ACHN (cell line): ENCODE measurements at regions not wholly inside any gene's neighbourhood (a gene's known extent, or its start where the extent isn't known, plus 50 kb on each side); places are given as distances from the start of the nearest gene placed in this dataset.

Experiments used
- DNase-seq: peaks from one replicate; pipeline ENCODE4 v3.0.0-alpha.2; 2015
- in situ Hi-C: cut with HindIII; loops from 2 replicates; pipeline ENCODE4 v1.10.0; 2017; ENCODE audit warnings: low sequenced_read_pairs, low pct_ligation_motif_present, low pct_unique_long_range_greater_than_20kb

- in situ Hi-C loops: no loop called here
- DNase-seq: no peak
Measured at GRCh38 chr1:213828867-213829266, 158.9 kb upstream of the PROX1 start.

DNA sequence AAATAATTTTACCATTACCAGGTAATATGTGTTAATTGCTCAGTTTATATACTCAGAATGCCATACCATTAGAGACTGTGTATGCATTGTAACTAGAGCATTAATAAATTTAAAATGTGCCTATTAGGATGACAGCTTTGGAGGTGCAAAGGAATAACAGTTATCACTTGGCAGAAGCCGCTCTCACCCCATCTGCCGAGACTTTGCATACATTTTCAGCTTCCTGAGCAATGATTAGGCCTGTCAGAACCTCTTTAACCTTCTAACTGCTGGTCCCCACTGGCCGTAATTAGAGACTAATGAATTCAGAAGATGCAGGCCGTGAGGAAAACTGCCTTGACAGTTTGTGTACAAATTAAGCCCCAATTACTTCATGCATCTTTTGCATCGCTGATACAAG is 158.0 kb upstream of the PROX1 start:
- in situ Hi-C loops: no loop called here
- DNase-seq: no peak

DNA sequence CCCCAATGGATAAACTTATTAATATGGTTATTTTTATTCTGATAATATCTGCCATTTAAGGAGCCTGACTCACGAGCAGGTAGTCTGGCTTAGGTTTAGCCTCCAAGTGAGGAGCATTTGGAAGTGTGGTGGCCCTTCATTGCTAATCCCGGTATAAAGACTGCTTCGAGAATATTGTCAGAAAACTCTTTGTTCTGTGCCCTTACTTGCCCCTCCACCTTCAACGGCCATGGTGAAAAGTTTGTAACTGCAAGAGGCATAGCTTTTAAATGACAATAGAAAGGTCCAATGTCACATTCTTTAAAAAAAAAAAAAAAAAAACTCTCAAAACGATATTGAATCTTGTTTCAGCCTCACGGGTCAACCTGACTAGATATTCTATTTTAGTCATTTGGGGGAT is 157.4 kb upstream of the PROX1 start:
- in situ Hi-C loops: no loop called here
- no peak for DNase-seq

- in situ Hi-C loops: no loop called here
- DNase-seq: no peak
Measured at GRCh38 chr1:213840575-213840974, 147.2 kb upstream of the PROX1 start.

- DNase-seq: no peak
- in situ Hi-C loops: no loop called here
Measured at GRCh38 chr1:213844632-213845031, 143.1 kb upstream of the PROX1 start.

DNA sequence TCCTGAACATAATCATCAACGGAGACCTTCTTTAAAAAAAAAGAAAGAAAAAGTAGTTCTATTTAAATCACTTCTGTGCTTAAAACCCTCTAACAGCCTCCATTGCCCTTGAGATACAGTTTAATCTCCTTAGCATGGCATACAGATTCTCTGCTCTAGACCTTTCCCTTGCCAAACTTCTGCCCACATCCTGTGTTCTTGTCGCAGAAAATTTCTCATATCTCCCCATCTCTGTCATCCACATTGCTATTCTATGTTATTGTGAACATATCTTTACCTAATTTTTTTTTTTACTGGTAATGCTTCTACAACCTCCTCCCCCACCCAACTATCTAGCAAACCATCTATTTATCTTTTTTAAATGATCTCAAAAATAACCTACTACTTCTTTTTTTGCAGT is 135.7 kb upstream of the PROX1 start:
- in situ Hi-C loops: no loop called here
- DNase-seq: no peak

DNA sequence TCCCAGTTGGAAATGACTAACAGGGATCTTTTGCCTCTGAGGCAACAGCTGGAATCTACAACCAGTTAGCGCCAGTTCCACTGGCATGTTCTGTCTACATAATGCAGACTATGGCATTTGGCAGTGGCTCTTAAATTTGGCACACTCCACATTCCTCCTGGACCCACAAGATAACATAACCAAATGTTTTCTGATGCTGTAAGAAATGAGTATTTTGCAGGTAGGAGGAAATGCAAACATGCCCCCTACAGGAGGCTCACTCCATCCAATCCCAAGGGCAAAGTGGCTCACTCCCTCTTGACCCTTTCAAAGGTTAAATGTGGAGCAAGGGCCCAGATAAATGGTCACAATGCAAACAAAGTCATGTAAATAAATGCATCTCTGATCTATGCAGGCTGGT is 129.2 kb upstream of the PROX1 start:
- no peak for DNase-seq
- in situ Hi-C loops: no loop called here

- in situ Hi-C loops: no loop called here
- DNase-seq: no peak
Measured at GRCh38 chr1:213861841-213862240, 125.9 kb upstream of the PROX1 start.

- in situ Hi-C loops: no loop called here
- DNase-seq: no peak
Measured at GRCh38 chr1:213864091-213864490, 123.7 kb upstream of the PROX1 start.

- DNase-seq: no peak
- in situ Hi-C loops: no loop called here
Measured at GRCh38 chr1:213868482-213868881, 119.3 kb upstream of the PROX1 start.

- in situ Hi-C loops: no loop called here
- DNase-seq: no peak
Measured at GRCh38 chr1:213871179-213871578, 116.6 kb upstream of the PROX1 start.

GRCh38 chr1:213874789-213875188 is 113.0 kb upstream of the PROX1 start:
- in situ Hi-C loops: no loop called here
- DNase-seq: no peak

- no peak for DNase-seq
- in situ Hi-C loops: no loop called here
Measured at GRCh38 chr1:213876531-213876930, 111.2 kb upstream of the PROX1 start.

- DNase-seq: no peak
- in situ Hi-C loops: no loop called here
Measured at GRCh38 chr1:213883618-213884017, 104.2 kb upstream of the PROX1 start.

DNA sequence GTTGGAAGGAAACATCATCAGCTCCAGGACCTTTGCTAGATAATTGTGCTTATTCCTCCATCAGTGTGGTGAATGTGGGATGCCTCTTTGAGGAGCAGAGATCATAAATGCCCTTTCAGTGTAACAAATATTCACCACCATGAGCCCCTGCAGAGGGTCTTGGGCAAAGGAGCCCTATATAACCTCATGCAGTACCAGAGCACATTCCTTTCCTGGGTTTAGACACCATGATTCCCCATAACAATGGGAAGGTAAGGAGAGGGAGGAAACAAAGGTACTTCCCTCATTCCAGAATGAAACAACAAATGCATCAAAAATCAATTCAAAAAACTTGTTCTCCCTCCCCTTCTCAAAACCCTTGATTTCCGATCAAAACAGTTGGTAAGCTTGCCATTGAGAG is 103.4 kb upstream of the PROX1 start:
- in situ Hi-C loops: no loop called here
- no peak for DNase-seq

DNA sequence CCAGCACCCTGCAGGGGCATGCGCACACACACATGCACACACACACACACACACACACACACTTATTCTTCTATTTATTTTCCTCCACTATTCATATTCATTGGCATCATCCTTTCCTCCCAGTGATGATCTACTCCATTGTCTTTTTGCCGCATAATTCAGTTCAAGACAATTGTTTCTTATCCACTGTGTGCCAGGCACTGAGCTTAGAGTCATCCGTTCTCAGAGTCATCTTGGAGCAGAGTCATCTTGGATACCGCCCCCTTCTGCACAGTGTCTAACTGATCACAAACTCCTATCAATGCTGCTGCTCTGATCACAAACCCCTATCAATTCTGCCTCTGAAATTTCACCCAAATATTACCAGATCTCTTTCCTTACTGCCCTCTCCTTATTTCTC is 102.8 kb upstream of the PROX1 start:
- in situ Hi-C loops: no loop called here

GRCh38 chr1:213887842-213888241 is 99.9 kb upstream of the PROX1 start:
- in situ Hi-C loops: no loop called here
- no peak for DNase-seq

More for the DNA sequence above, 102.8 kb upstream of the PROX1 start:
- DNase-seq: no peak

DNA sequence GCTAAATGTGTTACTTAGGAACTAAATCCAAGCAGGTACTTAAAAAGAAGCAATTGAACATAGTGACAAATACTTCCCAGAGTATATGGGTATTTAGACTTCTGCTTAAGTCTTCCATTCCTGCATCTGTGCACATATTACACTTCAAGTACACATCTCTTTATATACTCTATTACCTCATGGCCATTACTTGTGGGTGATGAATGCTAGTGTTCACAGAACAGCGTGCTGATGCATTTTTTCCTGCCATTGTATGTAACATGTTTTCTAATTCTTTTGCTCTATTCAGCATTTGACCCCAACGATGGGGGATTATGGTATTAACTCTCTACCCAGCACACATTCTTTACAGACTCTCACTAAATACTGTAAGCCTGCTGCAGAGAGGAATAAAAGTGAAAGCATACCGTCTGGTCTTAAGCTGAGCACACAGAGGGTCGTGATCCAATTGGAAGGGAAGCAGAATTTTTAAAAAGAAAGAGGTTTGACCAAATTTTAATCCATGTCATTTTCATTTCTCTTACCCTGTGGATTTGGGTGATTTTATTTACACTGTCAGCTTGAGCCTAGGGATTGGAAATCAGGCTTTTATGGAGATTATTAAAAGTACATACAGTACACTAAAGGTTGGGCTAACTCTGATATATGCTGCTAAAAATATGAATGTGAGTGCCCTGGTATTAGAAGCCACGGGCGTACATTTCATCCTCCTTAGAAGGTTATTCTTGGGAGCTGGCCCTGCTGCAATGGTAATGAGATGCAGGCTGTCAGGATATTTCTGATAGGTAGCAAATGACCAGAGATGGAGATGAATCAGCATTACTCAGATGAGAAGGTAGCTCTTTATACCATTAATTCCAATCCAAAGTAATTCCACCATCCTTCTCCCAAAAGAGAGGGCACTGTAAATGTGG is 95.5 kb upstream of the PROX1 start:
- DNase-seq: no peak
- in situ Hi-C loops: no loop called here

DNA sequence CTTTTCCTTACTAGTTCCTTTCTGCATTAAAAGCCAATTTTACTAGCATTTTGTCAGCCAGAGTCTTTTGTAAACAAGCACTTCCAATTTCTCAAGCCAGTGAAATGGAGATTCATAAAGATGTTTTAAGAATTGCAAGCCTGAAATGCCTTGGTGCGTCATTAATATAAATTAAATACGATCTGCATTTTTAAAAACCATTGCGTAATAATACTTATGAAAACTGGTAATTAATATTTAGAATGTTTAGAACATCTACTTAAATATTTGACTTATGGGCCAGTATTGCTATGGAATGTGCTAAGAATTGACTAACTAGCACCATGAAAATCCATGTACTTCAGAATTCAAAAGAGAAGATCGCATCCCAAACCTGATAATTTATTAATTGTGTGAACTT is 89.1 kb upstream of the PROX1 start:
- no peak for DNase-seq
- in situ Hi-C loops: no loop called here

DNA sequence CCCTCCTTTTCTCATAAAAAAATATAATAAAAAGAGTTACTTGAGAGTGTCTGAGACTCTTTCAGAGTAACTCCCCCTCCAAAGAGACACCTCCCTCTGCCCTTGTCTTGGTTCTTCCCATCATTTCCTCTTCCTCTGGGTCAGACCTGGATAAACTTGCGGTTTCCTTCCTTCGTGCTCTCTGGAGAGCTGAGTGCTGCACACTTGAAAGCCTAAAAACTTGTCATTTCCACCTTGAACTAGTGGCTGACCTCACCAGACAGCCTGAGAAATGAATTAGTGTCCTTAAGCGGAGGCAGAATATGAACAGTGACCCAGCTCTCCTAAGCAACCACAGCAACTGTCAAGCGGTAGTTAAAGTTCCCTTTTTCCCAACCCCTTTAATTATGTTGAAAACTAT is 88.4 kb upstream of the PROX1 start:
- no peak for DNase-seq
- in situ Hi-C loops: no loop called here
